HepG2 (cell line): ENCODE measurements at regions not wholly inside any gene's neighbourhood (a gene's known extent, or its start where the extent isn't known, plus 50 kb on each side); places are given as distances from the start of the nearest gene placed in this dataset.

ENCODE experiments used
- ATAC-seq: fragments of 200-7000 bp; cut with Tn5 transposase; 3 replicates; pipeline ENCODE4 v1.9.1; 2020; ENCODE audit warnings: mild to moderate bottlenecking, moderate library complexity
- BruUV-seq: library from RNA; stranded (reverse); fragments of 400-500 nt; replicated peaks from 2 replicates; lab custom pipeline; 2021; lab: Mats Ljungman, UMichigan
- CTCF ChIA-PET: fragments of 300-600 bp; formaldehyde crosslinking; extraction: SDS; loops from one replicate; lab custom pipeline; 2021; ENCODE audit warnings: low total read pairs, inconsistent platforms, low intra/inter-chr PET ratio; lab: Yijun Ruan, JAX
- POLR2A ChIA-PET: fragments of 350-600 bp; sonication (Branson Sonifier 250); formaldehyde crosslinking; loops from one replicate; lab custom pipeline; 2020; ENCODE audit warnings: antibody characterized with exemption, inconsistent platforms; lab: Yijun Ruan, JAX
- DNase-seq: peaks from one replicate; pipeline ENCODE4 v3.0.0-alpha.2; 2015; ENCODE audit warnings: low spot score
- FAIRE-seq: peaks from 3 replicates; lab custom pipeline; 2011; peaks lifted over from hg19 to GRCh38; lab: Jason Lieb, UNC
- H2AFZ ChIP-seq: one replicate; pipeline ENCODE4 v1.6.1; 2011; ENCODE audit warnings: low read length, inconsistent platforms
- H3K27ac ChIP-seq: fragments of 300-600 bp; 3 replicates; pipeline ENCODE4 v1.8.0; 2011; ENCODE audit warnings: mixed run types, mild to moderate bottlenecking, mixed read lengths, low read length, inconsistent platforms; ENCODE audit not compliant: insufficient read depth; ENCODE audit errors: extremely low read length
- H3K27me3 ChIP-seq, 2 experiments: fragments of 200-600 bp in 1 of 2; 2 replicates in 1 of 2; 3 replicates in 1 of 2; pipeline versions ENCODE4 v1.6.0 to v1.8.0; 2011; ENCODE audit warnings: low read length in 2 of 2, mild to moderate bottlenecking in 2 of 2, moderate library complexity in 2 of 2, inconsistent platforms in 1 of 2; ENCODE audit not compliant: insufficient read depth in 2 of 2, control insufficient read depth in 1 of 2
- H3K36me3 ChIP-seq, 2 experiments: fragments of 200-600 bp in 1 of 2; replicated peaks in 1 of 2; 2 replicates in 1 of 2; 3 replicates in 1 of 2; pipeline versions ENCODE4 v1.5.1 to v1.8.0; 2011; ENCODE audit warnings: low read length in 2 of 2, inconsistent platforms in 1 of 2; ENCODE audit not compliant: insufficient read depth in 2 of 2, control insufficient read depth in 1 of 2
- H3K4me1 ChIP-seq: 2 replicates; pipeline ENCODE4 v1.5.1; 2012; ENCODE audit warnings: low read length, inconsistent platforms; ENCODE audit not compliant: insufficient read depth
- H3K4me2 ChIP-seq: 2 replicates; pipeline ENCODE4 v1.6.0; 2011; ENCODE audit warnings: low read depth, low read length, inconsistent platforms
- H3K4me3 ChIP-seq, 3 experiments: fragments of 200-600 bp in 1 of 3; sonication (generic), shearing (Covaris generic) in 1 of 3; replicated peaks in 1 of 3; 2 replicates each; pipeline ENCODE4 v1.5.1; 2011 to 2016; ENCODE audit warnings: low read length in 3 of 3, inconsistent platforms in 2 of 3, low read depth in 2 of 3, mild to moderate bottlenecking in 2 of 3, control low read depth in 1 of 3, mixed read lengths in 1 of 3; ENCODE audit not compliant: insufficient read depth in 1 of 3
- H3K79me2 ChIP-seq: one replicate; pipeline ENCODE4 v1.6.1; 2011; ENCODE audit warnings: low read length, inconsistent platforms; ENCODE audit not compliant: insufficient read depth
- H3K9ac ChIP-seq: 2 replicates; pipeline ENCODE4 v1.6.0; 2011; ENCODE audit warnings: mild to moderate bottlenecking, low read depth, low read length, inconsistent platforms; ENCODE audit not compliant: insufficient read depth
- H3K9me3 ChIP-seq: 2 replicates; pipeline ENCODE4 v1.5.1; 2012; ENCODE audit warnings: mild to moderate bottlenecking, low read length
- H4K20me1 ChIP-seq: 2 replicates; pipeline ENCODE4 v1.6.0; 2011; ENCODE audit warnings: inconsistent platforms, mild to moderate bottlenecking, low read length, moderate library complexity; ENCODE audit not compliant: insufficient read depth
- ELF4 ChIP-seq: sonication (generic); formaldehyde crosslinking; IDR thresholded peaks from 2 replicates; pipeline ENCODE4 v1.5.0; 2020; ENCODE audit warnings: missing genetic modification reagents, mild to moderate bottlenecking, moderate library complexity, borderline replicate concordance
- JUN ChIP-seq: sonication (generic); formaldehyde crosslinking; IDR thresholded peaks from 2 replicates; pipeline ENCODE4 v1.4.0; 2020; ENCODE audit warnings: mild to moderate bottlenecking, missing genetic modification reagents
- MTA1 ChIP-seq: sonication (generic); formaldehyde crosslinking; IDR thresholded peaks from 2 replicates; pipeline ENCODE4 v1.4.0; 2020; ENCODE audit warnings: missing genetic modification reagents, mild to moderate bottlenecking, borderline replicate concordance
- PRPF4 ChIP-seq: fragments of 200-400 bp; formaldehyde crosslinking; IDR thresholded peaks from 2 replicates; pipeline ENCODE4 v1.6.1; 2016; ENCODE audit warnings: low read length, low read depth; ENCODE audit not compliant: poor library complexity, severe bottlenecking
- ZBTB34 ChIP-seq: sonication (generic); formaldehyde crosslinking; IDR thresholded peaks from 2 replicates; pipeline ENCODE4 v1.8.0; 2022; ENCODE audit warnings: mild to moderate bottlenecking, missing genetic modification reagents
- ZNF232 ChIP-seq: sonication (generic); formaldehyde crosslinking; IDR thresholded peaks from 2 replicates; pipeline ENCODE4 v1.4.0; 2020; ENCODE audit warnings: missing genetic modification reagents, borderline replicate concordance
- ZNF407 ChIP-seq: sonication (generic); formaldehyde crosslinking; IDR thresholded peaks from one replicate; pipeline ENCODE4 v1.5.1; 2020; ENCODE audit warnings: mild to moderate bottlenecking, missing genetic modification reagents; ENCODE audit errors: not compliant biosample characterization
- WGBS: methylation state at CpG from one replicate; pipeline ENCODE4 v1.1.6; 2017; ENCODE audit warnings: low lambda C conversion rate; 5-methylcytosine and 5-hydroxymethylcytosine counted together
- in situ Hi-C: cut with HindIII; loops from 2 replicates; pipeline ENCODE4 v1.10.0; 2017; ENCODE audit warnings: low pct_unique_long_range_greater_than_20kb; ENCODE audit not compliant: extremely low pct_ligation_motif_present
- intact Hi-C: fragments of 100-400 bp; cut with micrococcal nuclease; formaldehyde crosslinking; loops from one replicate; pipeline ENCODE4 v1.10.0; 2022; ENCODE audit not compliant: unreplicated experiment

- H3K27ac ChIP-seq, result no peak overlapping the region
- H3K4me3 ChIP-seq, result no peak overlapping the region
- WGBS, result 11% methylated on average over 4 of the region's 4 CpGs
- no peaks in the 10 kb centered on the region for H4K20me1 ChIP-seq
- BruUV-seq, result no TSS peak
- FAIRE-seq (no peak), ATAC-seq (no peak), DNase-seq (no peak)
- no peak for TF ChIP-seq MTA1 (CRISPR knock-in tag)
- TF ChIP-seq PRPF4, result no peak
- no peak for TF ChIP-seq ZBTB34
- no peak for TF ChIP-seq ZNF232 (CRISPR knock-in tag)
- TF ChIP-seq ELF4 (CRISPR knock-in tag), result no peak
- no peak for TF ChIP-seq ZNF407 (CRISPR knock-in tag)
- TF ChIP-seq JUN, result no peak
- CTCF ChIA-PET, result no interaction called here
- H3K79me2 ChIP-seq, result no peaks in the 10 kb centered on the region
- no peaks in the 10 kb centered on the region for H3K9me3 ChIP-seq
- H3K36me3 ChIP-seq, result no peaks in the 10 kb centered on the region
- intact Hi-C loops (no loop called here), in situ Hi-C loops (no loop called here)
- no peak overlapping the region for H3K4me2 ChIP-seq
- no peak overlapping the region for H2AFZ ChIP-seq
- POLR2A ChIA-PET, result no interaction called here
- no peaks in the 10 kb centered on the region for H3K4me1 ChIP-seq
- H3K9ac ChIP-seq, result no peak overlapping the region
- no peaks in the 10 kb centered on the region for H3K27me3 ChIP-seq
Observed at GRCh38 chr2:122446761-122447160, 691.3 kb downstream of the TSN start.
